ENCODE measurements at regions not wholly inside any gene's neighbourhood (a gene's known extent, or its start where the extent isn't known, plus 50 kb on each side); places are given as distances from the start of the nearest gene placed in this dataset.

GRCh38 chr7:131972251-131972650 lies 415.8 kb upstream of the PODXL start:
- no peak for TF ChIP-seq POLR2A (IDR thresholded peaks at IDR 0.05)
- TF ChIP-seq CTCF (IDR thresholded peaks at IDR 0.05) = no peak
- no peak overlapping the region for H3K27ac ChIP-seq
- H3K9me3 ChIP-seq = no peaks in the 10 kb centered on the region
- no peaks in the 10 kb centered on the region for H3K36me3 ChIP-seq
- intact Hi-C loops (cut with DNase I; ENCODE audit: low total_unique reads) = no loop called here
- no peak overlapping the region for H3K4me3 ChIP-seq
- no peaks in the 10 kb centered on the region for H3K4me1 ChIP-seq
- DNase-seq = no peak
- no peaks in the 10 kb centered on the region for H3K27me3 ChIP-seq

DNA sequence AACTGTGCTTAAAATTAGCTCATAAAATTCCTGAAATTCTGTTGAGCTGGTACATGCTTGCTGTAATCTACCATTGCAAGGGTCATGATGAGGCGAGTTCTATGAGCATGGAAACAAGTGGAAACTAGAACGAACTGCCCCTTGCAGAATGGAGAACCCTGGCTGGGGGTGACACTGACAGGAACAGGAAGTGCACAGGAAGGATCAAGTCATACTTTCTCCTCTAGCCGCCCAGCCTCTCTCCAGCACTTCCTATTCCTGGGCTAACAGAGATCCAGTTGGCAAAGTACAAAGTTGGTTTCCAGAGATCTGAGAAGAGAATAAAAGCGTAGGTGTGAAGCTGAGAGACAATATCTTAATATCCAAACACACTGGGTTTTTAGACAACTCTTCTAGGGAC lies 414.2 kb upstream of the PODXL start:
- TF ChIP-seq CTCF (IDR thresholded peaks at IDR 0.05) (no peak), POLR2A (IDR thresholded peaks at IDR 0.05) (no peak)
- H3K9me3 ChIP-seq = no peaks in the 10 kb centered on the region
- intact Hi-C loops (cut with DNase I; ENCODE audit: low total_unique reads) = no loop called here

DNA sequence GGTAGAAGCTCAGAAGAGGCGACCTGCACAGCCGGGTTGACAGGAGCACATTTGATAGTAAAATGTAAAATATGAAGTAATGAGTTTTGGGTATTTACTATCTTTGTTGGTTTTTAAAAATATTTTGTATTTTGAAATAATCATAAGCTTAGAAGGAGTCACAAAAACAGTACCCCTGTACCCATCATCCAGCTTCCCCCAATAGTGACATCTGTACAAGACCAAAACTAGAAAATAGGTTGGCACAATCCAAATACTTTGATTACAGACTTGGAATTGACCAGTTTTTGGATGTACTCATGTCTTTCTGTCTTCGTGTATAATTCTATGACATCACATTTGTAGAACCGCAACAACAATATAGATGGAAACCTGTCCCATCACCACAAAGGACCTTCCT lies 413.1 kb upstream of the PODXL start:
- H3K27ac ChIP-seq = no peak overlapping the region
- no peaks in the 10 kb centered on the region for H3K27me3 ChIP-seq
- no peak for DNase-seq
- intact Hi-C loops (cut with DNase I; ENCODE audit: low total_unique reads) = no loop called here
- no peak overlapping the region for H3K4me3 ChIP-seq
- no peaks in the 10 kb centered on the region for H3K36me3 ChIP-seq
- H3K4me1 ChIP-seq = no peaks in the 10 kb centered on the region
- TF ChIP-seq CTCF (IDR thresholded peaks at IDR 0.05) = no peak
- no peak for TF ChIP-seq POLR2A (IDR thresholded peaks at IDR 0.05)
- no peaks in the 10 kb centered on the region for H3K9me3 ChIP-seq

More for the DNA sequence above, 414.2 kb upstream of the PODXL start:
- no peaks in the 10 kb centered on the region for H3K27me3 ChIP-seq
- H3K36me3 ChIP-seq = no peaks in the 10 kb centered on the region
- DNase-seq = no peak
- no peaks in the 10 kb centered on the region for H3K4me1 ChIP-seq
- no peak overlapping the region for H3K27ac ChIP-seq
- H3K4me3 ChIP-seq = no peak overlapping the region

GRCh38 chr7:131967216-131967730 lies 410.8 kb upstream of the PODXL start:
- Histone ChIP-seq H3K4me1 (no peaks in the 10 kb centered on the region), H3K36me3 (no peaks in the 10 kb centered on the region), H3K27me3 (no peaks in the 10 kb centered on the region), H3K27ac (no peak overlapping the region), H3K9me3 (no peaks in the 10 kb centered on the region), H3K4me3 (no peak overlapping the region)
- no peak for DNase-seq
- TF ChIP-seq CTCF (IDR thresholded peaks at IDR 0.05) (no peak), POLR2A (IDR thresholded peaks at IDR 0.05) (no peak)
- intact Hi-C loops (cut with DNase I; ENCODE audit: low total_unique reads) = no loop called here

- Histone ChIP-seq H3K4me1 (no peaks in the 10 kb centered on the region), H3K9me3 (no peaks in the 10 kb centered on the region), H3K36me3 (no peaks in the 10 kb centered on the region), H3K27me3 (no peaks in the 10 kb centered on the region), H3K27ac (no peak overlapping the region), H3K4me3 (no peak overlapping the region)
- no peak for DNase-seq
- intact Hi-C loops (cut with DNase I; ENCODE audit: low total_unique reads) = no loop called here
- TF ChIP-seq POLR2A (IDR thresholded peaks at IDR 0.05) = no peak
- TF ChIP-seq CTCF (IDR thresholded peaks at IDR 0.05) = no peak
These were observed 407.8 kb upstream of the PODXL start for GRCh38 chr7:131964203-131964602.
